Mesothelial cell of epicardium (in vitro differentiated cells): ENCODE measurements at regions not wholly inside any gene's neighbourhood (a gene's known extent, or its start where the extent isn't known, plus 50 kb on each side); places are given as distances from the start of the nearest gene placed in this dataset.

Experiments used
- DNase-seq, 2 experiments: peaks; one replicate each; pipeline ENCODE4 v3.0.0; 2021; ENCODE audit warnings: low spot score in 2 of 2; ENCODE audit not compliant: unreplicated experiment in 2 of 2
- H3K27ac Mint-ChIP-seq: 2 replicates; pipeline ENCODE4 v1.8.0; 2021; ENCODE audit warnings: mixed read lengths
- H3K27me3 Mint-ChIP-seq: 2 replicates; pipeline ENCODE4 v1.8.0; 2021; ENCODE audit warnings: low read depth, mixed read lengths
- H3K36me3 Mint-ChIP-seq: 2 replicates; pipeline ENCODE4 v1.8.0; 2021; ENCODE audit warnings: mixed read lengths
- H3K4me1 Mint-ChIP-seq: 2 replicates; pipeline ENCODE4 v1.8.0; 2021; ENCODE audit warnings: mixed read lengths
- H3K4me3 Mint-ChIP-seq: 2 replicates; pipeline ENCODE4 v1.8.0; 2021; ENCODE audit warnings: mild to moderate bottlenecking, moderate library complexity, mixed read lengths
- H3K9me3 Mint-ChIP-seq: 2 replicates; pipeline ENCODE4 v1.8.0; 2021; ENCODE audit warnings: mixed read lengths
- TF ChIP-seq, protein P1 (sequence below): fragments of 200-600 bp; sonication (generic); IDR thresholded peaks from one replicate; pipeline ENCODE4 v1.5.0; 2021; ENCODE audit warnings: antibody characterized with exemption; ENCODE audit not compliant: unreplicated experiment

DNA sequence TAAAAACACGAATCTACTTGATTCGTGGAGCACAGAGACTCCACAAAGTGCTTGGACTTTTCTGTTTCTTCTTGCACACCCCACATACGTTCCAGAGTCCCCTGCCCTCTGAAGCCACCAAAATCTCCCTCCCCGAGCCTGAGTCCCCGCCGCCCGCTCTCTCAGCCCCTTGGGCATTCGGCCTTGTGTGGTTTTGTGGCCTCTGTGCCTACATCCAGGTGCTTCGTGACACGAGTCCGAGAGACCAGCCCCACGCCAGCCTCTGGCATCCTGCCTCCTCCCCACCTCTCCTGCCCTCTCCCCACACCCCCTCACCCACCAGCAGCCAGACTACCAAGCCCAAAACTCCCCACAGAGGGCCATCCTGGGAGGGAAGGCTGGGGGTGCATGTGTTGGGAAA, 87.8 kb upstream of the PPP1R26 start:
- Mint-ChIP-seq H3K27ac (no peak overlapping the region), H3K9me3 (peaks cover 5% of the 10 kb centered on the region)

DNA sequence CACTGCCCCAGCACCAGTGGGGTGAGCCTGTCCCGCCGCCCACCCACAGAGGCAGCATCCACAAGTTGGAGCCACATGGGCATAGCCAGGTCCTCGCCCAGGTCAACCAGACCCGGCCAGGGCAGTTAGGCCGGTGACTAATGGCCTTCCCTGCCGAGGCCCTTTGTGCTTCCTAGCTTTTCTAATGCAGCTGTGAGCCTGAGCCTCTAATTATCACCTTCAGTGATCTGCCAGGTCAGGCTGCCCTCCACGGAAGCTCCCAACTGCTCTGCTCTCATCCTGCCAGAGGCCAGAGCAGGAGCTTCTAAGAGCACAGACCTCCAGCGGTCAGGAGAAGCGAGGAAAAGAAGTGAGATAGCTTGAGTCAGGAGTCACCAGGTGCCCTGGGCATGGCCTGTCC, 87.1 kb upstream of the PPP1R26 start:
- peaks cover 5% of the 10 kb centered on the region for H3K9me3 Mint-ChIP-seq
- DNase-seq: no peak
- no peaks in the 10 kb centered on the region for H3K36me3 Mint-ChIP-seq
- no peak overlapping the region for H3K4me3 Mint-ChIP-seq
- H3K27me3 Mint-ChIP-seq: peaks cover 5% of the 10 kb centered on the region
- no peak overlapping the region for H3K27ac Mint-ChIP-seq
- TF ChIP-seq, protein P1, sequence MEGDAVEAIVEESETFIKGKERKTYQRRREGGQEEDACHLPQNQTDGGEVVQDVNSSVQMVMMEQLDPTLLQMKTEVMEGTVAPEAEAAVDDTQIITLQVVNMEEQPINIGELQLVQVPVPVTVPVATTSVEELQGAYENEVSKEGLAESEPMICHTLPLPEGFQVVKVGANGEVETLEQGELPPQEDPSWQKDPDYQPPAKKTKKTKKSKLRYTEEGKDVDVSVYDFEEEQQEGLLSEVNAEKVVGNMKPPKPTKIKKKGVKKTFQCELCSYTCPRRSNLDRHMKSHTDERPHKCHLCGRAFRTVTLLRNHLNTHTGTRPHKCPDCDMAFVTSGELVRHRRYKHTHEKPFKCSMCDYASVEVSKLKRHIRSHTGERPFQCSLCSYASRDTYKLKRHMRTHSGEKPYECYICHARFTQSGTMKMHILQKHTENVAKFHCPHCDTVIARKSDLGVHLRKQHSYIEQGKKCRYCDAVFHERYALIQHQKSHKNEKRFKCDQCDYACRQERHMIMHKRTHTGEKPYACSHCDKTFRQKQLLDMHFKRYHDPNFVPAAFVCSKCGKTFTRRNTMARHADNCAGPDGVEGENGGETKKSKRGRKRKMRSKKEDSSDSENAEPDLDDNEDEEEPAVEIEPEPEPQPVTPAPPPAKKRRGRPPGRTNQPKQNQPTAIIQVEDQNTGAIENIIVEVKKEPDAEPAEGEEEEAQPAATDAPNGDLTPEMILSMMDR: no peak
- H3K4me1 Mint-ChIP-seq: no peaks in the 10 kb centered on the region

More for the DNA sequence above, 87.8 kb upstream of the PPP1R26 start:
- peaks cover 5% of the 10 kb centered on the region for H3K27me3 Mint-ChIP-seq
- H3K4me3 Mint-ChIP-seq: no peak overlapping the region
- DNase-seq: no peak
- H3K36me3 Mint-ChIP-seq: no peaks in the 10 kb centered on the region
- H3K4me1 Mint-ChIP-seq: no peaks in the 10 kb centered on the region
- TF ChIP-seq, protein P1: no peak

DNA sequence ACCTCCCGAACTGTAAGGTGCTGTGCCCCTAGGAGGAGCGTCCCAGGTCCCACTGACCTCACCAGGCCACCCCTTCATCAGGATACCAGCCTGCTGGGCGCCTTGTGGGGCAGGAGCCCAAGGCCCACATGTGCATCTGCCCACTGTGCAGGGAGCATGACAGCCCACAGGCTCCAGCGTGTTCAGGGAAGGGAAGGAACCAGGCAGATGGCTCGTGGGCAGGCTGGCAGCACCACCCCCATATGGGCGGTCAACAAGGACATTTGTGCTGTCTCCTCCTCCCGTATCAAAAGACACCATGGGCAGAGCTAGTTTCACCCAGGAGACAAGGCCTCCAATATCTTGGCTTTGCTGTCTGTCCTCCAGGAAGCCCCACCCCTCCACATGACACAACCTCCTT, 85.5 kb upstream of the PPP1R26 start:
- DNase-seq: no peak
- H3K9me3 Mint-ChIP-seq: peaks cover 5% of the 10 kb centered on the region
- TF ChIP-seq, protein P1: no peak
- peaks cover 5% of the 10 kb centered on the region for H3K27me3 Mint-ChIP-seq
- H3K4me3 Mint-ChIP-seq: no peak overlapping the region
- no peaks in the 10 kb centered on the region for H3K4me1 Mint-ChIP-seq
- no peaks in the 10 kb centered on the region for H3K36me3 Mint-ChIP-seq
- H3K27ac Mint-ChIP-seq: no peak overlapping the region

DNA sequence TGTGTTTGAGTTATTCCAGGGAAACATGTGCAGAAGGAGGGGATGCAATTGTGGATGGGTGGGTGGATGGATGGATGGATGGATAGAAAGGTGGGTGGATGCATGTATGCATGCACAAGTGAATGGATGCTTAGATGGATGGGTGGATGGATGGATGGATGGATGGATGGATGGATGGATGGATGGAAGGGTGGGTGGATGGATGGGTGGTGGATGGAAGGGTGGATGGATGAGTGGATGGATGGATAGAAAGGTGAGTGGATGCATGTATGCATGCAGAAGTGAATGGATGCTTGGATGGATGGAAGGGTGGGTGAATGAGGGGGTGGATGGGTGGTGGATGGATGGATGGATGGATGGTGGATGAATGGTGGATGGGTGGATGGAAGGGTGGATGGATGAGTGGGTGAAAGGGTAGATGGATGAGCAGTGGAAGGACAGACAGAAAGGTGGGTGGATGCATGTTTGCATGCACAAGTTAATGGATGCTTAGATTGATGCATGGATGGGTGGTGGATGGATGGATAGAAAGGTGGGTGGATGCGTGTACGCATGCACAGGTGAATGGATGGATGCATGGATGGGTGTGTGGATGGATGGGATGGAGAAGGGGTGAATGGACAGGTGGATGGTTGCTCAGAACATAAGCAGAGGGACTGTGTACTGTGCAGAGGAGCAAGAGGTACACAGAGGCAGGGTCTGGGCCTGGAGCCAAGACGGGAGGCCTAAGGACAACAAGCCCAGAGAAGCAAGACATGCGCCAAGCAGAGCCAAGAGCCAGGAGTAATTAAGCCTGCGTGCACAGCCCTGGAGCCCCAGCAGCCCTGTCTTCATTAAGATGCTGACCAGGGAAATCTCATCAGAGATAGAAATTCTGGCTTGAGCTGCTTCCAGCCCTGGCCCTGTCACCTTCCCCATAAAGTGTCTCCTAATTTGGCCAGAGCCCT, 84.6 kb upstream of the PPP1R26 start:
- TF ChIP-seq, protein P1: no peak
- no peak overlapping the region for H3K27ac Mint-ChIP-seq
- H3K4me1 Mint-ChIP-seq: no peaks in the 10 kb centered on the region
- DNase-seq: no peak
- no peak overlapping the region for H3K4me3 Mint-ChIP-seq
- H3K36me3 Mint-ChIP-seq: no peaks in the 10 kb centered on the region
- peaks cover 2% of the 10 kb centered on the region for H3K27me3 Mint-ChIP-seq
- peaks cover 5% of the 10 kb centered on the region for H3K9me3 Mint-ChIP-seq

DNA sequence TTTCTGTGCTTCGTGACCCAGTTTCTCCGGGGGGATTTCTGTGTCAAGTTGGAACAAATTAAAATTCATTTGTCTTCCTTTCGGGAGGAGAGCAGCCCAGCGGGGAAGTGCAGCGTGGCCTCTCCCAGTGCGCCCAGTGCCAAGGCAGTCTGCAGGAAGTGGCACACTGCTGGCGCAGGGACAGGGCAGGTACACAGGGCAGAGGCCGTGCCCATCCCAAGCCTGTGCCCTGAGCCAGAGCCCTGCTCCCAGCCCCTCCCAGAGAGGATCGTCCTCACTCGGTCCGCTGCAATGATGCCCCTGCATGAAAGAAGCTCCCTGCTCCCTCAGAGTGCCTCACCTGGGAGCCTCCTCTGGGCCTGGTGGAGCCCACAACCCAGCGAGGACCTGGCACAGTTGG, 82.4 kb upstream of the PPP1R26 start:
- H3K36me3 Mint-ChIP-seq: no peaks in the 10 kb centered on the region
- TF ChIP-seq, protein P1: no peak
- H3K4me3 Mint-ChIP-seq: no peak overlapping the region
- no peak for DNase-seq
- no peak overlapping the region for H3K27ac Mint-ChIP-seq
- H3K27me3 Mint-ChIP-seq: peaks cover 12% of the 10 kb centered on the region
- peaks cover 5% of the 10 kb centered on the region for H3K9me3 Mint-ChIP-seq
- H3K4me1 Mint-ChIP-seq: no peaks in the 10 kb centered on the region
